RPMI8226 (cell line): ENCODE measurements at regions not wholly inside any gene's neighbourhood (a gene's known extent, or its start where the extent isn't known, plus 50 kb on each side); places are given as distances from the start of the nearest gene placed in this dataset.
"Not testable (repeated sequence)": the region's sequence is repeated elsewhere in the genome, so short reads cannot be mapped to it uniquely, and the experiment has no call there.

Source experiments
- DNase-seq: peaks from one replicate; pipeline ENCODE4 v3.0.0-alpha.2; 2015

GRCh38 chr3:59392116-59392515, 342.3 kb upstream of the CFAP20DC start:
- no peak for DNase-seq

- no peak for DNase-seq
Observed at GRCh38 chr3:59391131-59391530, 341.3 kb upstream of the CFAP20DC start.

GRCh38 chr3:59388555-59389270, 338.9 kb upstream of the CFAP20DC start:
- DNase-seq = no peak

- DNase-seq = no peak
Observed at GRCh38 chr3:59386165-59386564, 336.3 kb upstream of the CFAP20DC start.

GRCh38 chr3:59385547-59385946, 335.7 kb upstream of the CFAP20DC start:
- DNase-seq = no peak

- no peak for DNase-seq
Observed at GRCh38 chr3:59381282-59381681, 331.5 kb upstream of the CFAP20DC start.

GRCh38 chr3:59380146-59380545, 330.3 kb upstream of the CFAP20DC start:
- no peak for DNase-seq

- DNase-seq = no peak
Observed at GRCh38 chr3:59374818-59375211, 325.0 kb upstream of the CFAP20DC start.

GRCh38 chr3:59374091-59374817, 324.4 kb upstream of the CFAP20DC start:
- DNase-seq = no peak

GRCh38 chr3:59372346-59372745, 322.5 kb upstream of the CFAP20DC start:
- no peak for DNase-seq

- DNase-seq = no peak
Observed at GRCh38 chr3:59368900-59369675, 319.3 kb upstream of the CFAP20DC start.

- DNase-seq = no peak
Observed at GRCh38 chr3:59367150-59367549, 317.3 kb upstream of the CFAP20DC start.

- DNase-seq = no peak
Observed at GRCh38 chr3:59366218-59366617, 316.4 kb upstream of the CFAP20DC start.

GRCh38 chr3:59364496-59364895, 314.7 kb upstream of the CFAP20DC start:
- no peak for DNase-seq

GRCh38 chr3:59360312-59360711, 310.5 kb upstream of the CFAP20DC start:
- DNase-seq = not testable (repeated sequence)

- no peak for DNase-seq
Observed at GRCh38 chr3:59341459-59341858, 291.6 kb upstream of the CFAP20DC start.

GRCh38 chr3:59339818-59340217, 290.0 kb upstream of the CFAP20DC start:
- no peak for DNase-seq

- no peak for DNase-seq
Observed at GRCh38 chr3:59338934-59339333, 289.1 kb upstream of the CFAP20DC start.

GRCh38 chr3:59335338-59335737, 285.5 kb upstream of the CFAP20DC start:
- no peak for DNase-seq

- DNase-seq = no peak
Observed at GRCh38 chr3:59334585-59334984, 284.8 kb upstream of the CFAP20DC start.

GRCh38 chr3:59327376-59327808, 277.6 kb upstream of the CFAP20DC start:
- DNase-seq = no peak

GRCh38 chr3:59326246-59327024, 276.6 kb upstream of the CFAP20DC start:
- no peak for DNase-seq
